HCT116 (cell line): ENCODE measurements at regions not wholly inside any gene's neighbourhood (a gene's known extent, or its start where the extent isn't known, plus 50 kb on each side); places are given as distances from the start of the nearest gene placed in this dataset.

ENCODE experiments used
- ATAC-seq: fragments of 200-7000 bp; cut with Tn5 transposase; 2 replicates; pipeline ENCODE4 v1.9.1; 2020; ENCODE audit warnings: mild to moderate bottlenecking, moderate library complexity
- BruUV-seq: library from RNA; stranded (reverse); fragments of 400-500 nt; replicated peaks from 2 replicates; lab custom pipeline; 2021; lab: Mats Ljungman, UMichigan
- CTCF ChIA-PET: fragments of 300-600 bp; sonication (Branson Sonifier 250); formaldehyde crosslinking; loops from one replicate; lab custom pipeline; 2021; ENCODE audit warnings: antibody characterized with exemption; lab: Charles Lee
- POLR2A ChIA-PET: fragments of 300-600, 350-600 bp; sonication (Branson Sonifier 250); formaldehyde crosslinking; loops from one replicate; lab custom pipeline; 2021; ENCODE audit warnings: antibody characterized with exemption; lab: Charles Lee
- RAD21 ChIA-PET, 2 experiments: fragments of 300-600 bp; sonication (Branson Sonifier 250); formaldehyde crosslinking; loops; one replicate each; lab custom pipeline; 2023; ENCODE audit warnings: low total read pairs in 2 of 2; ENCODE audit not compliant: uncharacterized antibody in 2 of 2, unreplicated experiment in 2 of 2, low non-redundant PET in 1 of 2; lab: Charles Lee
- DNase-seq: peaks from one replicate; pipeline ENCODE4 v3.0.0-alpha.2; 2010; ENCODE audit warnings: low read depth, low spot score
- H2AFZ ChIP-seq: fragments of 200-600 bp; shearing (Covaris generic), sonication (generic); 2 replicates; pipeline ENCODE4 v1.6.1; 2017; ENCODE audit warnings: low read depth, mixed run types, mixed read lengths, antibody characterized with exemption, low read length; ENCODE audit not compliant: poor library complexity, severe bottlenecking
- H3K27ac ChIP-seq: 2 replicates; pipeline ENCODE4 v1.5.1; 2012; ENCODE audit warnings: low read depth, low read length
- H3K27me3 ChIP-seq: fragments of 200-600 bp; sonication (generic); 2 replicates; pipeline ENCODE4 v1.6.1; 2016; ENCODE audit warnings: mixed run types, low read length, mixed read lengths; ENCODE audit not compliant: insufficient read depth
- H3K36me3 ChIP-seq, 2 experiments: fragments of 200-500 bp in 1 of 2; fragments of 200-600 bp in 1 of 2; sonication (Bioruptor generic) in 1 of 2; sonication (generic) in 1 of 2; 2 replicates each; pipeline versions ENCODE4 v1.5.1 to v1.6.1; 2014 to 2016; ENCODE audit warnings: low read length in 2 of 2, inconsistent platforms in 1 of 2, mixed read lengths in 1 of 2, mixed run types in 1 of 2; ENCODE audit not compliant: insufficient read depth in 2 of 2, control insufficient read depth in 1 of 2
- H3K4me1 ChIP-seq, 2 experiments: fragments of 200-600 bp in 1 of 2; sonication (generic) in 1 of 2; 2 replicates each; pipeline versions ENCODE4 v1.5.1 to v1.6.1; 2012 to 2017; ENCODE audit warnings: low read length in 2 of 2, inconsistent platforms in 1 of 2, mild to moderate bottlenecking in 1 of 2, mixed read lengths in 1 of 2, mixed run types in 1 of 2, moderate library complexity in 1 of 2; ENCODE audit not compliant: insufficient read depth in 2 of 2, control insufficient read depth in 1 of 2
- H3K4me2 ChIP-seq: fragments of 200-600 bp; sonication (generic); 2 replicates; pipeline ENCODE4 v1.6.1; 2017; ENCODE audit warnings: mixed run types, low read length, mixed read lengths
- H3K4me3 ChIP-seq, 2 experiments: fragments of 200-600 bp in 1 of 2; sonication (generic) in 1 of 2; replicated peaks in 1 of 2; 2 replicates each; pipeline ENCODE4 v1.5.1; 2011 to 2016; ENCODE audit warnings: low read length in 2 of 2, control low read depth in 1 of 2, low read depth in 1 of 2, mild to moderate bottlenecking in 1 of 2, mixed read lengths in 1 of 2, mixed run types in 1 of 2
- H3K79me2 ChIP-seq: fragments of 200-600 bp; sonication (generic); 2 replicates; pipeline ENCODE4 v1.6.1; 2017; ENCODE audit warnings: mild to moderate bottlenecking, mixed run types, low read length, moderate library complexity, mixed read lengths; ENCODE audit not compliant: insufficient read depth
- H3K9ac ChIP-seq: fragments of 200-600 bp; sonication (generic); 2 replicates; pipeline ENCODE4 v1.6.1; 2016; ENCODE audit warnings: low read length, mixed read lengths
- H3K9me2 ChIP-seq: fragments of 200-600 bp; sonication (generic), shearing (Covaris generic); 2 replicates; pipeline ENCODE4 v1.6.1; 2017; ENCODE audit warnings: mixed run types, mild to moderate bottlenecking, moderate library complexity; ENCODE audit not compliant: insufficient read depth
- H3K9me3 ChIP-seq, 2 experiments: fragments of 200-500 bp in 1 of 2; fragments of 200-600 bp in 1 of 2; sonication (Bioruptor generic) in 1 of 2; sonication (generic) in 1 of 2; 2 replicates each; pipeline ENCODE4 v1.6.1; 2014 to 2017; ENCODE audit warnings: low read length in 2 of 2, mixed read lengths in 2 of 2, inconsistent platforms in 1 of 2, low read depth in 1 of 2, mild to moderate bottlenecking in 1 of 2, mixed run types in 1 of 2, moderate library complexity in 1 of 2; ENCODE audit not compliant: control insufficient read depth in 1 of 2, insufficient read depth in 1 of 2
- H4K20me1 ChIP-seq: fragments of 200-600 bp; sonication (generic), shearing (Covaris generic); 2 replicates; pipeline ENCODE4 v1.6.1; 2017; ENCODE audit warnings: mixed run types, mild to moderate bottlenecking, moderate library complexity; ENCODE audit not compliant: insufficient read depth
- CBX3 ChIP-seq: IDR thresholded peaks from 2 replicates; pipeline ENCODE4 v1.6.1; 2012; ENCODE audit warnings: low read depth
- CEBPB ChIP-seq: IDR thresholded peaks from 2 replicates; pipeline ENCODE4 v1.6.1; 2012; ENCODE audit warnings: low read depth
- CTCF ChIP-seq, 3 experiments: fragments of 200-600 bp in 1 of 3; sonication (generic) in 1 of 3; IDR thresholded peaks in 2 of 3; conservative IDR thresholded peaks in 1 of 3; 2 replicates each; pipeline ENCODE4 v1.5.1; 2012 to 2017; ENCODE audit warnings: low read depth in 2 of 3, low read length in 2 of 3, antibody characterized with exemption in 1 of 3, borderline replicate concordance in 1 of 3, control low read depth in 1 of 3, mild to moderate bottlenecking in 1 of 3, mixed read lengths in 1 of 3, mixed run types in 1 of 3, moderate library complexity in 1 of 3; ENCODE audit not compliant: insufficient read depth in 1 of 3
- EGR1 ChIP-seq: IDR thresholded peaks from 2 replicates; pipeline ENCODE4 v1.6.1; 2012; ENCODE audit warnings: low read depth
- ELF1 ChIP-seq: IDR thresholded peaks from 2 replicates; pipeline ENCODE4 v1.6.1; 2012; ENCODE audit warnings: low read depth, borderline replicate concordance
- EZH2phosphoT487 ChIP-seq: fragments of 200-600 bp; IDR thresholded peaks from 2 replicates; pipeline ENCODE4 v1.6.1; 2018; ENCODE audit warnings: antibody characterized with exemption, borderline replicate concordance
- FOSL1 ChIP-seq: IDR thresholded peaks from 2 replicates; pipeline ENCODE4 v1.6.1; 2012; ENCODE audit warnings: low read depth
- MAX ChIP-seq: IDR thresholded peaks from 2 replicates; pipeline ENCODE4 v1.6.1; 2012
- POLR2A ChIP-seq: IDR thresholded peaks from 2 replicates; pipeline ENCODE4 v1.7.0; 2011; ENCODE audit warnings: borderline replicate concordance; ENCODE audit not compliant: insufficient read depth, insufficient read length; ENCODE audit errors: extremely low read depth
- RAD21 ChIP-seq: IDR thresholded peaks from 2 replicates; pipeline ENCODE4 v1.6.1; 2012; ENCODE audit warnings: low read depth, mild to moderate bottlenecking
- REST ChIP-seq: IDR thresholded peaks from 2 replicates; pipeline ENCODE4 v1.6.1; 2012; ENCODE audit warnings: low read depth
- SIN3A ChIP-seq: IDR thresholded peaks from 2 replicates; pipeline ENCODE4 v1.6.1; 2012; ENCODE audit warnings: low read depth
- SP1 ChIP-seq: IDR thresholded peaks from 2 replicates; pipeline ENCODE4 v1.6.1; 2012; ENCODE audit warnings: low read depth
- TCF7L2 ChIP-seq: IDR thresholded peaks from 2 replicates; pipeline ENCODE4 v1.7.0; 2011; ENCODE audit warnings: borderline replicate concordance, inconsistent platforms; ENCODE audit not compliant: insufficient read depth, insufficient read length; ENCODE audit errors: extremely low read depth
- YY1 ChIP-seq: IDR thresholded peaks from 2 replicates; pipeline ENCODE4 v1.6.1; 2011; ENCODE audit warnings: low read length, low read depth, moderate library complexity, mild to moderate bottlenecking; ENCODE audit not compliant: insufficient replicate concordance; ENCODE audit errors: extremely low read depth
- ZBTB33 ChIP-seq: IDR thresholded peaks from 2 replicates; pipeline ENCODE4 v1.6.1; 2011; ENCODE audit warnings: mild to moderate bottlenecking, low read length, moderate library complexity; ENCODE audit not compliant: insufficient replicate concordance; ENCODE audit errors: extremely low read depth
- ZFX ChIP-seq: fragments of 450-650 bp; IDR thresholded peaks from 2 replicates; pipeline ENCODE4 v1.6.1; 2017
- intact Hi-C: fragments of 100-400 bp; cut with micrococcal nuclease; formaldehyde crosslinking; loops from 2 replicates; pipeline ENCODE4 v1.10.0; 2022

- TF ChIP-seq RAD21 (peak; percentile 17; the same call in 1 of the 2 replicates), CEBPB (peak; percentile 81; the same call in 1 of the 2 replicates), CBX3 (no peak), ZFX (no peak), REST (no peak), TCF7L2 (no peak), EZH2phosphoT487 (no peak), YY1 (no peak), SIN3A (peak; percentile 68; the same call in 1 of the 2 replicates), MAX (peak; percentile 78)
Observed at GRCh38 chr1:8137481-8138244, 111.6 kb upstream of the ERRFI1 start (continued).

- Histone ChIP-seq H4K20me1 (no peaks in the 10 kb centered on the region), H3K9me2 (no peaks in the 10 kb centered on the region), H3K79me2 (no peaks in the 10 kb centered on the region), H3K9ac (no peak overlapping the region), H3K4me1 (peaks cover 79 to 85% of the 10 kb centered on the region in 2 experiments), H2AFZ (no peak overlapping the region), H3K4me2 (peak overlapping the region; percentile 67), H3K27me3 (no peaks in the 10 kb centered on the region), H3K4me3 (no peak overlapping the region), H3K27ac (peak overlapping the region; percentile 97), H3K9me3 (no peaks in the 10 kb centered on the region), H3K36me3 (no peaks in the 10 kb centered on the region)
- no peak for DNase-seq
- ChIA-PET CTCF (no interaction called here), RAD21 (no interaction called here), POLR2A (interaction anchor here (1.2 to 6.7 kb wide), 11 partner anchors 9 to 112 kb away, joined by 3 to 48 read pairs (median 4); no protein-coding TSS in a partner anchor)
- BruUV-seq, result no TSS peak
- no peak for ATAC-seq
- intact Hi-C loops, result no loop called here
- TF ChIP-seq ZFX (no peak), SIN3A (no peak), ELF1 (no peak), ZBTB33 (no peak), EGR1 (no peak), RAD21 (no peak), SP1 (no peak), CTCF (IDR thresholded peaks at IDR 0.05 in 2 of 3, conservative IDR thresholded peaks at IDR 0.05 in 1 of 3; ENCODE audit: borderline replicate concordance in 1 of 3, insufficient read depth in 1 of 3, low read depth in 2 of 3, low read length in 2 of 3) (no peak), POLR2A (no peak), FOSL1 (no peak)
Observed at GRCh38 chr1:8136766-8137165, 110.7 kb upstream of the ERRFI1 start.
